ENCODE measurements at regions not wholly inside any gene's neighbourhood (a gene's known extent, or its start where the extent isn't known, plus 50 kb on each side); places are given as distances from the start of the nearest gene placed in this dataset.

- TF ChIP-seq ZFP3 (CRISPR knock-in tag; IDR thresholded peaks at IDR 0.05) = no peak
- no peak for TF ChIP-seq ARNTL (CRISPR knock-in tag; IDR thresholded peaks at IDR 0.05; ENCODE audit: borderline replicate concordance, low read depth)
- no peak for TF ChIP-seq CSRNP3 (CRISPR knock-in tag; IDR thresholded peaks at IDR 0.05)
- no peak for TF ChIP-seq SNAI2 (CRISPR knock-in tag; IDR thresholded peaks at IDR 0.05)
- TF ChIP-seq ISL1 (CRISPR knock-in tag; IDR thresholded peaks at IDR 0.05) = no peak
- no peak for TF ChIP-seq BACH2 (CRISPR knock-in tag; IDR thresholded peaks at IDR 0.05; ENCODE audit: borderline replicate concordance)
- TF ChIP-seq TCF4 (CRISPR knock-in tag; IDR thresholded peaks at IDR 0.05; ENCODE audit: borderline replicate concordance) = no peak
- no peak for TF ChIP-seq GLIS3 (CRISPR knock-in tag; IDR thresholded peaks at IDR 0.05)
- ATAC-seq = no peak
These were observed 139.3 kb downstream of the BRMS1L start for GRCh38 chr14:35965400-35965799.

- TF ChIP-seq TCF4 (CRISPR knock-in tag; IDR thresholded peaks at IDR 0.05; ENCODE audit: borderline replicate concordance) (no peak), TOX (CRISPR knock-in tag; IDR thresholded peaks at IDR 0.05; ENCODE audit: borderline replicate concordance) (no peak), ESRRG (CRISPR knock-in tag; IDR thresholded peaks at IDR 0.05) (no peak), ZFP30 (CRISPR knock-in tag; IDR thresholded peaks at IDR 0.05) (no peak), PATZ1 (CRISPR knock-in tag; IDR thresholded peaks at IDR 0.05; ENCODE audit: borderline replicate concordance) (no peak), GLIS3 (CRISPR knock-in tag; IDR thresholded peaks at IDR 0.05) (no peak), ZNF8 (CRISPR knock-in tag; IDR thresholded peaks at IDR 0.05) (no peak), CREB5 (CRISPR knock-in tag; IDR thresholded peaks at IDR 0.05; ENCODE audit: low read depth) (no peak), OSR1 (CRISPR knock-in tag; IDR thresholded peaks at IDR 0.05) (no peak), POU6F1 (CRISPR knock-in tag; IDR thresholded peaks at IDR 0.05; ENCODE audit: borderline replicate concordance, low read depth) (no peak), RARB (CRISPR knock-in tag; IDR thresholded peaks at IDR 0.05) (no peak), ARNTL (CRISPR knock-in tag; IDR thresholded peaks at IDR 0.05; ENCODE audit: borderline replicate concordance, low read depth) (no peak), ZFP3 (CRISPR knock-in tag; IDR thresholded peaks at IDR 0.05) (no peak), BACH2 (CRISPR knock-in tag; IDR thresholded peaks at IDR 0.05; ENCODE audit: borderline replicate concordance) (no peak)
- no peak for ATAC-seq
These were observed 138.7 kb downstream of the BRMS1L start for GRCh38 chr14:35964697-35965286.

- no peak for TF ChIP-seq TCF4 (CRISPR knock-in tag; IDR thresholded peaks at IDR 0.05; ENCODE audit: borderline replicate concordance)
- TF ChIP-seq GLIS3 (CRISPR knock-in tag; IDR thresholded peaks at IDR 0.05) = no peak
- no peak for TF ChIP-seq ZNF8 (CRISPR knock-in tag; IDR thresholded peaks at IDR 0.05)
- no peak for TF ChIP-seq PPARA (CRISPR knock-in tag; IDR thresholded peaks at IDR 0.05; ENCODE audit: borderline replicate concordance)
- TF ChIP-seq ZNF70 (CRISPR knock-in tag; IDR thresholded peaks at IDR 0.05) = no peak
- TF ChIP-seq TOX (CRISPR knock-in tag; IDR thresholded peaks at IDR 0.05; ENCODE audit: borderline replicate concordance) = no peak
- no peak for TF ChIP-seq OSR1 (CRISPR knock-in tag; IDR thresholded peaks at IDR 0.05)
- TF ChIP-seq PATZ1 (CRISPR knock-in tag; IDR thresholded peaks at IDR 0.05; ENCODE audit: borderline replicate concordance) = no peak
- no peak for TF ChIP-seq ZC3H10 (CRISPR knock-in tag; IDR thresholded peaks at IDR 0.05)
- no peak for TF ChIP-seq ISL1 (CRISPR knock-in tag; IDR thresholded peaks at IDR 0.05)
- no peak for TF ChIP-seq TSHZ2 (CRISPR knock-in tag; IDR thresholded peaks at IDR 0.05)
- no peak for TF ChIP-seq CSRNP3 (CRISPR knock-in tag; IDR thresholded peaks at IDR 0.05)
- TF ChIP-seq POU6F1 (CRISPR knock-in tag; IDR thresholded peaks at IDR 0.05; ENCODE audit: borderline replicate concordance, low read depth) = no peak
- no peak for TF ChIP-seq ZFP3 (CRISPR knock-in tag; IDR thresholded peaks at IDR 0.05)
These were observed 137.1 kb downstream of the BRMS1L start for GRCh38 chr14:35963209-35963608.

More at GRCh38 chr14:35963209-35963608, 137.1 kb downstream of the BRMS1L start:
- 0 out of 3 replicates have a peak, but pooled peaks have one; percentile 28 for ATAC-seq
